Endothelial cell of umbilical vein (primary cell): ENCODE measurements at regions not wholly inside any gene's neighbourhood (a gene's known extent, or its start where the extent isn't known, plus 50 kb on each side); places are given as distances from the start of the nearest gene placed in this dataset.
A peak's percentile ranks its signal among the peaks of the same experiment; 100 is the strongest.

ENCODE experiments used
- BruUV-seq: library from RNA; stranded (reverse); fragments of 400-500 nt; replicated peaks from 2 replicates; lab custom pipeline; 2021; lab: Mats Ljungman, UMichigan
- CTCF ChIA-PET: fragments of 300-600, 350-600 bp; sonication (Branson Sonifier 250); formaldehyde crosslinking; loops from one replicate; lab custom pipeline; 2021; ENCODE audit warnings: antibody characterized with exemption, inconsistent platforms; lab: Charles Lee
- POLR2A ChIA-PET: fragments of 300-600, 350-600 bp; sonication (Branson Sonifier 250); formaldehyde crosslinking; loops from one replicate; lab custom pipeline; 2021; ENCODE audit warnings: antibody characterized with exemption, inconsistent platforms; lab: Charles Lee
- DNase-seq: peaks from one replicate; pipeline ENCODE4 v3.0.0-alpha.2; 2011; ENCODE audit warnings: low read depth, low spot score
- FAIRE-seq: peaks from 2 replicates; lab custom pipeline; 2011; peaks lifted over from hg19 to GRCh38; lab: Jason Lieb, UNC
- H2AFZ ChIP-seq: 2 replicates; pipeline ENCODE4 v1.6.0; 2012; ENCODE audit warnings: low read depth, low read length, control low read depth, inconsistent platforms
- H3K27ac ChIP-seq: 2 replicates; pipeline ENCODE4 v1.5.1; 2011; ENCODE audit warnings: low read depth, mild to moderate bottlenecking, control low read depth, low read length, moderate library complexity; ENCODE audit not compliant: insufficient read depth
- H3K27me3 ChIP-seq, 2 experiments: 2 replicates each; pipeline versions ENCODE4 v1.6.0 to v1.6.1; 2011; ENCODE audit warnings: low read length in 2 of 2, mixed read lengths in 1 of 2; ENCODE audit not compliant: control insufficient read depth in 2 of 2, insufficient read depth in 2 of 2
- H3K36me3 ChIP-seq, 2 experiments: 2 replicates in 1 of 2; 3 replicates in 1 of 2; pipeline ENCODE4 v1.5.1; 2011; ENCODE audit warnings: low read length in 2 of 2, mild to moderate bottlenecking in 1 of 2, moderate library complexity in 1 of 2; ENCODE audit not compliant: control insufficient read depth in 2 of 2, insufficient read depth in 2 of 2; ENCODE audit errors: extremely low read depth in 1 of 2
- H3K4me1 ChIP-seq: 3 replicates; pipeline ENCODE4 v1.5.1; 2011; ENCODE audit warnings: mild to moderate bottlenecking, low read length; ENCODE audit not compliant: control insufficient read depth, insufficient read depth; ENCODE audit errors: extremely low read depth
- H3K4me2 ChIP-seq: 2 replicates; pipeline ENCODE4 v1.6.1; 2011; ENCODE audit warnings: low read length, control low read depth, mixed read lengths; ENCODE audit not compliant: insufficient read depth
- H3K4me3 ChIP-seq, 3 experiments: fragments of 200-600 bp in 1 of 3; sonication (generic), shearing (Covaris generic) in 1 of 3; replicated peaks in 1 of 3; 2 replicates each; pipeline ENCODE4 v1.5.1; 2011 to 2016; ENCODE audit warnings: control low read depth in 3 of 3, low read length in 3 of 3, mild to moderate bottlenecking in 2 of 3, inconsistent platforms in 1 of 3, low read depth in 1 of 3, moderate library complexity in 1 of 3; ENCODE audit not compliant: insufficient read depth in 1 of 3
- H3K79me2 ChIP-seq: 2 replicates; pipeline ENCODE4 v1.6.0; 2012; ENCODE audit warnings: low read length, inconsistent platforms; ENCODE audit not compliant: control insufficient read depth, insufficient read depth
- H3K9ac ChIP-seq: replicated peaks from 2 replicates; pipeline ENCODE3; 2011; ENCODE audit warnings: low read length, control low read depth; ENCODE audit not compliant: insufficient read depth; ENCODE audit errors: extremely low read depth
- H3K9me1 ChIP-seq: replicated peaks from 3 replicates; pipeline ENCODE4 v1.6.0; 2011; ENCODE audit warnings: mild to moderate bottlenecking, low read length; ENCODE audit not compliant: control insufficient read depth, insufficient read depth; ENCODE audit errors: extremely low read depth
- H3K9me3 ChIP-seq: replicated peaks from 2 replicates; pipeline ENCODE4 v1.5.1; 2012; ENCODE audit warnings: low read length, inconsistent platforms; ENCODE audit not compliant: control insufficient read depth, insufficient read depth
- H4K20me1 ChIP-seq: replicated peaks from 2 replicates; pipeline ENCODE3; 2011; ENCODE audit warnings: mild to moderate bottlenecking, low read length; ENCODE audit not compliant: control insufficient read depth, insufficient read depth; ENCODE audit errors: extremely low read depth
- EZH2 ChIP-seq: IDR thresholded peaks from 2 replicates; pipeline ENCODE4 v1.6.1; 2012; ENCODE audit warnings: borderline replicate concordance, low read depth, mild to moderate bottlenecking, moderate library complexity, low read length, inconsistent platforms; ENCODE audit not compliant: severe bottlenecking
- FOS ChIP-seq: IDR thresholded peaks from 2 replicates; pipeline ENCODE4 v1.6.1; 2011; ENCODE audit warnings: mild to moderate bottlenecking, low read length, moderate library complexity, borderline replicate concordance; ENCODE audit not compliant: insufficient read depth
- GATA2 ChIP-seq: IDR thresholded peaks from 2 replicates; pipeline ENCODE4 v1.7.0; 2011; ENCODE audit warnings: low read depth, mild to moderate bottlenecking, moderate library complexity, mixed read lengths, low read length; ENCODE audit not compliant: insufficient read length, insufficient read depth
- JUN ChIP-seq: IDR thresholded peaks from 2 replicates; pipeline ENCODE4 v1.6.1; 2011; ENCODE audit warnings: borderline replicate concordance, low read depth; ENCODE audit not compliant: insufficient read length, insufficient read depth
- MYC ChIP-seq: IDR thresholded peaks from one replicate; pipeline ENCODE4 v1.6.1; 2011; ENCODE audit warnings: mild to moderate bottlenecking, low read depth, low read length
- POLR2A ChIP-seq: IDR thresholded peaks from 2 replicates; pipeline ENCODE4 v1.6.1; 2012; ENCODE audit warnings: low read depth, mild to moderate bottlenecking, control low read depth, low read length
- POLR2AphosphoS5 ChIP-seq: IDR thresholded peaks from 2 replicates; pipeline ENCODE4 v1.6.1; 2012; ENCODE audit warnings: low read depth, mild to moderate bottlenecking, control low read depth, low read length, moderate library complexity; ENCODE audit not compliant: insufficient read depth
- dilution Hi-C: fragments of 300-500 bp; cut with MboI; formaldehyde crosslinking; loops from one replicate; pipeline ENCODE4 v1.15.0; 2019; ENCODE audit warnings: low sequenced_read_pairs; ENCODE audit not compliant: extremely low pct_ligation_motif_present
- intact Hi-C: fragments of 100-400 bp; cut with micrococcal nuclease; formaldehyde crosslinking; loops from one replicate; pipeline ENCODE4 v1.10.0; 2022
- TF ChIP-seq, protein P1 (sequence below), 2 donors: IDR thresholded peaks; 1 replicate in 1 of 2; 2 replicates in 1 of 2; pipeline ENCODE4 v1.5.1; 2011; ENCODE audit warnings: low read length in 2 of 2, mild to moderate bottlenecking in 2 of 2, moderate library complexity in 2 of 2, control low read depth in 1 of 2, inconsistent platforms in 1 of 2, low read depth in 1 of 2; ENCODE audit not compliant: insufficient read depth in 1 of 2; ENCODE audit errors: extremely low read depth in 1 of 2
- TF ChIP-seq, protein P2 (sequence below): IDR thresholded peaks from 2 replicates; pipeline ENCODE4 v1.6.1; 2011; ENCODE audit not compliant: insufficient read depth, insufficient read length

DNA sequence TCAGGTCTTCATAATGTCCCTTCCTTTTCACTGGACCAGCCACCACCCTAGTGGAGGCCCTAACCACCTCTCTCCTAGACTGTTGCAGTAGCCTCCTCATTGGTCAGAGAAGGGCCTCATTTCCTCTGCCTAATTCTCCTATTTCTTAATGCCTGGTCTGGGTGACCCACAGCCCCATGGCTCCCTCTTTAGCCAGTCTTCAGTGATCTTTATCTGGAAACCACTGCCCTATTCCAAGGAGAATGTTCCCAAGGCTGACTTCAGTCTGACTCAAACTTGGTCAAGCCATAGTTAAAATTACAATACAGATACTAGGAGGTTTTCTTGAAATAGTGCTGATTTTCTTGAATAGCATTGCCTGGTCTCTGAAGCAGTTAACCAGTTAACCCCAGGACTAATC, 53.6 kb upstream of the PRPS1 start:
- intact Hi-C loops (no loop called here), dilution Hi-C loops (no loop called here)
- no peak overlapping the region for H3K9ac ChIP-seq
- no peak overlapping the region for H3K4me3 ChIP-seq
- TF ChIP-seq, protein P1, sequence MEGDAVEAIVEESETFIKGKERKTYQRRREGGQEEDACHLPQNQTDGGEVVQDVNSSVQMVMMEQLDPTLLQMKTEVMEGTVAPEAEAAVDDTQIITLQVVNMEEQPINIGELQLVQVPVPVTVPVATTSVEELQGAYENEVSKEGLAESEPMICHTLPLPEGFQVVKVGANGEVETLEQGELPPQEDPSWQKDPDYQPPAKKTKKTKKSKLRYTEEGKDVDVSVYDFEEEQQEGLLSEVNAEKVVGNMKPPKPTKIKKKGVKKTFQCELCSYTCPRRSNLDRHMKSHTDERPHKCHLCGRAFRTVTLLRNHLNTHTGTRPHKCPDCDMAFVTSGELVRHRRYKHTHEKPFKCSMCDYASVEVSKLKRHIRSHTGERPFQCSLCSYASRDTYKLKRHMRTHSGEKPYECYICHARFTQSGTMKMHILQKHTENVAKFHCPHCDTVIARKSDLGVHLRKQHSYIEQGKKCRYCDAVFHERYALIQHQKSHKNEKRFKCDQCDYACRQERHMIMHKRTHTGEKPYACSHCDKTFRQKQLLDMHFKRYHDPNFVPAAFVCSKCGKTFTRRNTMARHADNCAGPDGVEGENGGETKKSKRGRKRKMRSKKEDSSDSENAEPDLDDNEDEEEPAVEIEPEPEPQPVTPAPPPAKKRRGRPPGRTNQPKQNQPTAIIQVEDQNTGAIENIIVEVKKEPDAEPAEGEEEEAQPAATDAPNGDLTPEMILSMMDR (IDR thresholded peaks at IDR 0.05; ENCODE audit: extremely low read depth in 1 of 2, insufficient read depth in 1 of 2, low read depth in 1 of 2, low read length in 2 of 2), result no peak
- TF ChIP-seq EZH2 (no peak), POLR2AphosphoS5 (no peak), MYC (no peak), GATA2 (no peak), FOS (no peak), POLR2A (no peak), JUN (no peak)
- TF ChIP-seq, protein P2, sequence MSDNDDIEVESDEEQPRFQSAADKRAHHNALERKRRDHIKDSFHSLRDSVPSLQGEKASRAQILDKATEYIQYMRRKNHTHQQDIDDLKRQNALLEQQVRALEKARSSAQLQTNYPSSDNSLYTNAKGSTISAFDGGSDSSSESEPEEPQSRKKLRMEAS, result no peak
- no peak overlapping the region for H3K27ac ChIP-seq
- H3K27me3 ChIP-seq, result no peaks in the 10 kb centered on the region
- BruUV-seq, result no TSS peak
- peak overlapping the region; percentile 41 for H2AFZ ChIP-seq
- no peaks in the 10 kb centered on the region for H3K79me2 ChIP-seq
- CTCF ChIA-PET, result no interaction called here
- H3K36me3 ChIP-seq, result no peaks in the 10 kb centered on the region
- no peaks in the 10 kb centered on the region for H3K9me1 ChIP-seq
- no peaks in the 10 kb centered on the region for H3K4me1 ChIP-seq
- no peak overlapping the region for H3K4me2 ChIP-seq
- H3K9me3 ChIP-seq, result no peaks in the 10 kb centered on the region
- FAIRE-seq (no peak), DNase-seq (no peak)
- H4K20me1 ChIP-seq, result no peaks in the 10 kb centered on the region
- POLR2A ChIA-PET, result no interaction called here
